Epithelial cell of esophagus (primary cell): ENCODE measurements at regions not wholly inside any gene's neighbourhood (a gene's known extent, or its start where the extent isn't known, plus 50 kb on each side); places are given as distances from the start of the nearest gene placed in this dataset.
A peak's percentile ranks its signal among the peaks of the same experiment; 100 is the strongest.

Experiments
- DNase-seq: peaks from one replicate; pipeline ENCODE4 v3.0.0; 2010; ENCODE audit warnings: low read depth
- H3K4me3 ChIP-seq: 2 replicates; pipeline ENCODE4 v1.5.1; 2011; ENCODE audit warnings: mild to moderate bottlenecking, low read length, control low read depth
- CTCF ChIP-seq: IDR thresholded peaks from 2 replicates; pipeline ENCODE4 v1.5.1; 2011; ENCODE audit warnings: low read depth, mild to moderate bottlenecking, low read length, control low read depth, inconsistent platforms; ENCODE audit not compliant: insufficient read depth; ENCODE audit errors: missing control alignments

DNA sequence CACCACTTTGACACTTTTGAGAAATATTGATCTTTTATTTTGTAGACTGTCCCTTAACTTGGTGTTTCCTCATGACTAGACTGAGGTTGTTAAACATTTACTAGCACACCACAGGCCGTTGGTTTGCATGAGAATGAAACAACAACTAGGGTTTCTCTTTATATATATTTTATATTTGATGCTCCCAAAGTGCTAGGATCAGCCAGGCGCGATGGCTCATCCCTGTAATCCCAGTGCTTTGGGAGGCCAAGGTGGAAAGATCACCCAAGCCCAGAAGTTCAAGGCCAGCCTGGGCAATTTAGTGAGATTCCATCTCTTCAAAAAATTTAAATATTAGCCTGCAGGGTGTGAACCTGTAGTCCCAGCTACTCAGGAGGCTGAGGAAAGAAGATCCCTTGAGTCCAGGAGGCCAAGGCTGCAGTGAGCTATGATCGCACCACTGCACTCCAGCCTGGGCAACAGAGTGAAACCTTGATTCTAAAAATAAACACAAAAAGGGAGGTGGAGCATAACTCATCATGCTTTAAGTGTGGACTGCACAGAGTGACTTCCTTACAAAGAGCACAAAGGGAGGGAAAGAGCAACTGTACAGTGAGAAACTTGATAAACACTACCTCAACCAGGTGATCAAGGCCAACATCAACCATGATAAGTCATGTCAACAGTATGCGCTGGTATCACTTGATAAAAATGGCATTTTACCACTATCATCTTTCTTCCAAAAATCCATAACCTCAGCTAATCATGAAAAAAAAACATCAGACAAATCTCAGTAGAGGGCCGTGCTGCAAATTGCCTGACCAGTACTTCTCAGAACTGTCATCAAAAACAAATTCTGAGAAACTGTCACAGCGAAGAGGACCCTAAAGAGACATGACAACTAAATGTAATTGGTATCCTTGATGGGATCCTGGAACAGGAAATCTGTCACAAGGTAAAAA is 72.8 kb upstream of the ATF7IP2 start:
- DNase-seq, result no peak
- H3K4me3 ChIP-seq, result no peak overlapping the region
- no peak for TF ChIP-seq CTCF

DNA sequence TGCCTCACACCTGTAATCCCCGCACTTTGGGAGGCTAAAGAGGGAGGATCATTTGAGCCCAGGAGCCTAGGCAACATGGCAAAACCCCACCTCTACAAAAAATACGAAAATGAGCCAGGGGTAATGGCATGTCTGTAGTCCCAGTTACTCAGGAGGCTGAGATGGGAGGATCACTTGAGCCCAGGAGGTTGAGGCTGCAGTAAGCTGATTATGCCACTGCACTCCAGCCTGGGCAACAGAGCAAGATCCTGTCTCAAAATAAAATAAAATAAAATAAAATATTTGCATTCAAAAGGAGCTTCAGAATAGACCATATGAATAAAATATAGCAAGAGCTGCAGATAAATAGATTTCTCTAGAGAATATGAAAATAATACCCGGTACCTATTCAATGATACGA is 71.5 kb upstream of the ATF7IP2 start:
- no peak for TF ChIP-seq CTCF
- no peak for DNase-seq
- no peak overlapping the region for H3K4me3 ChIP-seq

- peak; percentile 12 for TF ChIP-seq CTCF
- peak; percentile 47 for DNase-seq
- H3K4me3 ChIP-seq, result no peak overlapping the region
Observed at GRCh38 chr16:10314811-10315210, 71.0 kb upstream of the ATF7IP2 start.

GRCh38 chr16:10317425-10318001 is 68.3 kb upstream of the ATF7IP2 start:
- DNase-seq, result no peak
- TF ChIP-seq CTCF, result no peak
- H3K4me3 ChIP-seq, result no peak overlapping the region

GRCh38 chr16:10318798-10319500 is 66.9 kb upstream of the ATF7IP2 start:
- H3K4me3 ChIP-seq, result no peak overlapping the region
- no peak for TF ChIP-seq CTCF
- DNase-seq, result no peak

- TF ChIP-seq CTCF, result no peak
- H3K4me3 ChIP-seq, result no peak overlapping the region
- DNase-seq, result no peak
Observed at GRCh38 chr16:10321407-10322387, 64.2 kb upstream of the ATF7IP2 start.
